ENCODE measurements at regions not wholly inside any gene's neighbourhood (a gene's known extent, or its start where the extent isn't known, plus 50 kb on each side); places are given as distances from the start of the nearest gene placed in this dataset.
"Not testable (repeated sequence)": the region's sequence is repeated elsewhere in the genome, so short reads cannot be mapped to it uniquely, and the experiment has no call there.

- intact Hi-C loops (cut with micrococcal nuclease; ENCODE audit: unreplicated experiment); H4K20me1 ChIP-seq (ENCODE audit: insufficient read depth, low read length); FAIRE-seq; DNase-seq (ENCODE audit: low spot score); H3K4me1 ChIP-seq (ENCODE audit: insufficient read depth, low read length); H2AFZ ChIP-seq (ENCODE audit: low read length); H3K27me3 ChIP-seq (ENCODE audit: control insufficient read depth in 1 of 2, insufficient read depth in 2 of 2, low read length in 2 of 2); H3K27ac ChIP-seq (ENCODE audit: extremely low read length, insufficient read depth, low read length); H3K79me2 ChIP-seq (ENCODE audit: insufficient read depth, low read length); H3K9me3 ChIP-seq (ENCODE audit: low read length); H3K4me2 ChIP-seq (ENCODE audit: low read depth, low read length); POLR2A ChIA-PET; H3K9ac ChIP-seq (ENCODE audit: insufficient read depth, low read depth, low read length); CTCF ChIA-PET (ENCODE audit: low intra/inter-chr PET ratio, low total read pairs); ATAC-seq; BruUV-seq (replicated peaks); H3K36me3 ChIP-seq (replicated peaks in 1 of 2; ENCODE audit: control insufficient read depth in 1 of 2, insufficient read depth in 2 of 2, low read length in 2 of 2); H3K4me3 ChIP-seq (replicated peaks in 1 of 3; ENCODE audit: insufficient read depth in 1 of 3, low read depth in 2 of 3, low read length in 3 of 3); in situ Hi-C loops (cut with HindIII; ENCODE audit: extremely low pct_ligation_motif_present, low pct_unique_long_range_greater_than_20kb); TF ChIP-seq FOXA1 (IDR thresholded peaks at IDR 0.05): not testable (repeated sequence)
- WGBS (ENCODE audit: low lambda C conversion rate): no CpG with 5 or more reads among the region's 12 CpGs
- peak; percentile 14; the same call in 1 of the 2 replicates for TF ChIP-seq FOXA1 (CRISPR knock-in tag; IDR thresholded peaks at IDR 0.05)
Measured at GRCh38 chr4:141882650-141883049, 246.3 kb downstream of the IL15 start.

- Histone ChIP-seq H3K4me2 (ENCODE audit: low read depth, low read length) (no peak overlapping the region), H3K9me3 (ENCODE audit: low read length) (no peaks in the 10 kb centered on the region), H3K27ac (ENCODE audit: extremely low read length, insufficient read depth, low read length) (no peak overlapping the region), H3K79me2 (ENCODE audit: insufficient read depth, low read length) (no peaks in the 10 kb centered on the region), H3K9ac (ENCODE audit: insufficient read depth, low read depth, low read length) (no peak overlapping the region), H3K36me3 (replicated peaks in 1 of 2; ENCODE audit: control insufficient read depth in 1 of 2, insufficient read depth in 2 of 2, low read length in 2 of 2) (no peaks in the 10 kb centered on the region), H3K4me3 (replicated peaks in 1 of 3; ENCODE audit: insufficient read depth in 1 of 3, low read depth in 2 of 3, low read length in 3 of 3) (no peak overlapping the region), H3K4me1 (ENCODE audit: insufficient read depth, low read length) (no peaks in the 10 kb centered on the region), H4K20me1 (ENCODE audit: insufficient read depth, low read length) (no peaks in the 10 kb centered on the region), H3K27me3 (ENCODE audit: control insufficient read depth in 1 of 2, insufficient read depth in 2 of 2, low read length in 2 of 2) (no peaks in the 10 kb centered on the region; a peak in 1 of 5 replicates), H2AFZ (ENCODE audit: low read length) (no peak overlapping the region)
- in situ Hi-C loops (cut with HindIII; ENCODE audit: extremely low pct_ligation_motif_present, low pct_unique_long_range_greater_than_20kb): no loop called here
- intact Hi-C loops (cut with micrococcal nuclease; ENCODE audit: unreplicated experiment): no loop called here
- BruUV-seq (replicated peaks): no TSS peak
- DNase-seq (ENCODE audit: low spot score): no peak
- no peak for ATAC-seq
- ChIA-PET CTCF (ENCODE audit: low intra/inter-chr PET ratio, low total read pairs) (no interaction called here), POLR2A (no interaction called here)
- no peak for FAIRE-seq
- WGBS (ENCODE audit: low lambda C conversion rate): 0% methylated on average over 2 of the region's 2 CpGs
- no peak for TF ChIP-seq ZNF597 (CRISPR knock-in tag; IDR thresholded peaks at IDR 0.05)
- TF ChIP-seq THAP8 (CRISPR knock-in tag; IDR thresholded peaks at IDR 0.05; ENCODE audit: borderline replicate concordance): no peak
- TF ChIP-seq ZNF792 (CRISPR knock-in tag; IDR thresholded peaks at IDR 0.05): no peak
- no peak for TF ChIP-seq ZNF800 (CRISPR knock-in tag; IDR thresholded peaks at IDR 0.05)
- no peak for TF ChIP-seq ZFY (CRISPR knock-in tag; IDR thresholded peaks at IDR 0.05)
- TF ChIP-seq IRF9 (CRISPR knock-in tag; IDR thresholded peaks at IDR 0.05; ENCODE audit: borderline replicate concordance): no peak
- no peak for TF ChIP-seq ZNF652 (CRISPR knock-in tag; IDR thresholded peaks at IDR 0.05; ENCODE audit: borderline replicate concordance, low read depth)
- TF ChIP-seq DMTF1 (CRISPR knock-in tag; IDR thresholded peaks at IDR 0.05): no peak
Measured at GRCh38 chr4:141884070-141884469, 247.7 kb downstream of the IL15 start.
